ENCODE measurements at regions not wholly inside any gene's neighbourhood (a gene's known extent, or its start where the extent isn't known, plus 50 kb on each side); places are given as distances from the start of the nearest gene placed in this dataset.

- no peak overlapping the region for H3K56ac ChIP-seq (replicated peaks; ENCODE audit: insufficient read length, low read depth, low read length)
- H3K27ac ChIP-seq (ENCODE audit: low read depth, low read length): no peak overlapping the region
- H3K36me3 ChIP-seq (ENCODE audit: control insufficient read depth in 2 of 4, insufficient read depth in 4 of 4, low read length in 3 of 4): no peaks in the 10 kb centered on the region
- H3K4ac ChIP-seq (replicated peaks; ENCODE audit: insufficient read length, low read depth, low read length): no peak overlapping the region
- H4K8ac ChIP-seq (ENCODE audit: extremely low read depth, insufficient read depth, low read length): no peak overlapping the region
- H4K20me1 ChIP-seq (replicated peaks in 1 of 2; ENCODE audit: control insufficient read depth in 1 of 2, insufficient read depth in 2 of 2, low read length in 2 of 2): no peaks in the 10 kb centered on the region
- H2BK20ac ChIP-seq (ENCODE audit: low read length): no peak overlapping the region
- H4K91ac ChIP-seq (replicated peaks; ENCODE audit: insufficient read length, low read length): no peak overlapping the region
- H3K79me2 ChIP-seq (ENCODE audit: control insufficient read depth in 1 of 2, insufficient read depth in 2 of 2, low read length in 2 of 2): no peaks in the 10 kb centered on the region
- no peak overlapping the region for H3K4me3 ChIP-seq (ENCODE audit: extremely low read depth in 1 of 4, insufficient read depth in 2 of 4, low read depth in 3 of 4, low read length in 4 of 4)
- CTCF ChIA-PET (ENCODE audit: partially characterized antibody): no interaction called here
- H2BK15ac ChIP-seq (ENCODE audit: low read length): no peak overlapping the region
- no peak overlapping the region for H2AK5ac ChIP-seq (ENCODE audit: low read depth, low read length)
- H3K9ac ChIP-seq (replicated peaks in 1 of 4; ENCODE audit: extremely low read depth in 1 of 4, low read depth in 3 of 4, low read length in 3 of 4): no peak overlapping the region
- TF ChIP-seq SUZ12 (IDR thresholded peaks at IDR 0.05; ENCODE audit: low read length) (no peak), RFX5 (IDR thresholded peaks at IDR 0.05; ENCODE audit: borderline replicate concordance, low read depth, low read length) (no peak), ATF2 (IDR thresholded peaks at IDR 0.05; ENCODE audit: low read length) (no peak), CTCF (IDR thresholded peaks at IDR 0.05; ENCODE audit: control extremely low read depth in 1 of 3, insufficient read depth in 1 of 3, low read depth in 1 of 3, low read length in 3 of 3) (no peak), ASH2L (IDR thresholded peaks at IDR 0.05; ENCODE audit: low read length) (no peak), BRCA1 (IDR thresholded peaks at IDR 0.05; ENCODE audit: low read depth, low read length) (no peak), EGR1 (IDR thresholded peaks at IDR 0.05; ENCODE audit: borderline replicate concordance, low read depth, low read length) (no peak)
- FAIRE-seq (no peak), DNase-seq (ENCODE audit: low read depth in 1 of 2, low spot score in 2 of 2) (no peak)
- 88% methylated on average over 2 of the region's 2 CpGs; no CpG with 5 or more reads in 1 of the 2 experiments for WGBS, 2 experiments (ENCODE audit: extremely low coverage in 1 of 2, insufficient coverage in 1 of 2, insufficient read length in 1 of 2, insufficient replicate concordance in 2 of 2, low coverage in 1 of 2, low lambda C conversion rate in 2 of 2, missing lambda C conversion rate in 1 of 2)
- no peak overlapping the region for H3K18ac ChIP-seq (ENCODE audit: extremely low read depth, low read length)
- H3K23ac ChIP-seq (ENCODE audit: insufficient read length): no peak overlapping the region
- POLR2A ChIA-PET (ENCODE audit: partially characterized antibody): no interaction called here
- no peaks in the 10 kb centered on the region for H3K4me1 ChIP-seq (replicated peaks in 1 of 4; ENCODE audit: control insufficient read depth in 3 of 4, insufficient read depth in 4 of 4, low read length in 3 of 4)
- H2BK120ac ChIP-seq (replicated peaks; ENCODE audit: low read depth, low read length): no peak overlapping the region
- no peak overlapping the region for H2BK12ac ChIP-seq (ENCODE audit: low read depth, low read length)
- H2BK5ac ChIP-seq (ENCODE audit: low read depth, low read length): no peak overlapping the region
- H3K27me3 ChIP-seq (replicated peaks in 1 of 4; ENCODE audit: control insufficient read depth in 3 of 4, extremely low read depth in 1 of 4, insufficient read depth in 3 of 4, low read length in 3 of 4): no peaks in the 10 kb centered on the region
- H3K9me3 ChIP-seq (ENCODE audit: insufficient read depth in 2 of 2, low read depth in 1 of 2, low read length in 1 of 2): no peaks in the 10 kb centered on the region; a peak in 1 of 4 replicates
- H3K14ac ChIP-seq (ENCODE audit: insufficient read length): no peak overlapping the region
- H3K23me2 ChIP-seq (ENCODE audit: low read depth, low read length): no peaks in the 10 kb centered on the region
- no peak overlapping the region for H3K4me2 ChIP-seq (ENCODE audit: insufficient read depth in 1 of 2, low read depth in 2 of 2, low read length in 2 of 2)
- no peaks in the 10 kb centered on the region for H3K79me1 ChIP-seq (ENCODE audit: low read depth, low read length)
- no peak overlapping the region for H4K5ac ChIP-seq (ENCODE audit: insufficient read length, low read depth, low read length)
- no peak overlapping the region for H2AFZ ChIP-seq (ENCODE audit: low read length)
These were observed 142.8 kb upstream of the SV2C start for GRCh38 chr5:75940418-75940817.

Measured in H1 (cell line).